Mammary epithelial cell (primary cell): ENCODE measurements at regions not wholly inside any gene's neighbourhood (a gene's known extent, or its start where the extent isn't known, plus 50 kb on each side); places are given as distances from the start of the nearest gene placed in this dataset.
"Not testable (repeated sequence)": the region's sequence is repeated elsewhere in the genome, so short reads cannot be mapped to it uniquely, and the experiment has no call there.

Experiments
- EZH2 ChIP-seq: IDR thresholded peaks from 2 replicates; pipeline ENCODE4 v1.6.1; 2012; ENCODE audit warnings: low read length, inconsistent platforms, borderline replicate concordance
- TF ChIP-seq, protein P1 (sequence below), 2 donors: IDR thresholded peaks in 1 of 2; conservative IDR thresholded peaks in 1 of 2; 2 replicates each; pipeline ENCODE4 v1.5.1; 2011 to 2012; ENCODE audit warnings: inconsistent platforms in 2 of 2, low read length in 2 of 2, mild to moderate bottlenecking in 2 of 2, control low read depth in 1 of 2, low read depth in 1 of 2; ENCODE audit not compliant: insufficient read depth in 1 of 2; ENCODE audit errors: extremely low read depth in 1 of 2

DNA sequence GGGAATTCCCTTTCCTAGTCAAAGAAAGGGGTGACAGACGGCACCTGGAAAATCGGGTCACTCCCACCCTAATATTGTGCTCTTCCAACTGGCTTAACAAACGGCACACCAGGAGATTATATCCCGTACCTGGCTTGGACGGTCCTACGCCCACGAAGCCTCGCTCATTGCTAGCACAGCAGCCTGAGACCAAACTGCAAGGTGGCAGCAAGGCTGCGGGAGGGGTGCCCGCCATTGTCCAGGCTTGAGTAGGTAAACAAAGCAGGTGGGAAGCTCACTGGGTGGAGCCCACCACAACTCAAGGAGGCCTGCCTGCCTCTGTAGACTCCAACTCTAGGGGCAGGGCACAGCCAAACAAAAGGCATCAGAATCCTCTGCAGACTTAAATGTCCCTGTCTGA, 457.8 kb upstream of the PIK3R1 start:
- TF ChIP-seq, protein P1, sequence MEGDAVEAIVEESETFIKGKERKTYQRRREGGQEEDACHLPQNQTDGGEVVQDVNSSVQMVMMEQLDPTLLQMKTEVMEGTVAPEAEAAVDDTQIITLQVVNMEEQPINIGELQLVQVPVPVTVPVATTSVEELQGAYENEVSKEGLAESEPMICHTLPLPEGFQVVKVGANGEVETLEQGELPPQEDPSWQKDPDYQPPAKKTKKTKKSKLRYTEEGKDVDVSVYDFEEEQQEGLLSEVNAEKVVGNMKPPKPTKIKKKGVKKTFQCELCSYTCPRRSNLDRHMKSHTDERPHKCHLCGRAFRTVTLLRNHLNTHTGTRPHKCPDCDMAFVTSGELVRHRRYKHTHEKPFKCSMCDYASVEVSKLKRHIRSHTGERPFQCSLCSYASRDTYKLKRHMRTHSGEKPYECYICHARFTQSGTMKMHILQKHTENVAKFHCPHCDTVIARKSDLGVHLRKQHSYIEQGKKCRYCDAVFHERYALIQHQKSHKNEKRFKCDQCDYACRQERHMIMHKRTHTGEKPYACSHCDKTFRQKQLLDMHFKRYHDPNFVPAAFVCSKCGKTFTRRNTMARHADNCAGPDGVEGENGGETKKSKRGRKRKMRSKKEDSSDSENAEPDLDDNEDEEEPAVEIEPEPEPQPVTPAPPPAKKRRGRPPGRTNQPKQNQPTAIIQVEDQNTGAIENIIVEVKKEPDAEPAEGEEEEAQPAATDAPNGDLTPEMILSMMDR (conservative IDR thresholded peaks at IDR 0.05 in 1 of 2, IDR thresholded peaks at IDR 0.05 in 1 of 2; ENCODE audit: extremely low read depth in 1 of 2, insufficient read depth in 1 of 2, low read depth in 1 of 2, low read length in 2 of 2) = not testable (repeated sequence)
- not testable (repeated sequence) for TF ChIP-seq EZH2
